H9 (cell line): ENCODE measurements at regions not wholly inside any gene's neighbourhood (a gene's known extent, or its start where the extent isn't known, plus 50 kb on each side); places are given as distances from the start of the nearest gene placed in this dataset.

Source experiments
- DNase-seq: peaks from one replicate; pipeline ENCODE4 v3.0.0-alpha.2; 2017
- H2AFZ ChIP-seq: one replicate; pipeline ENCODE4 v1.6.1; 2013; ENCODE audit warnings: mild to moderate bottlenecking, low read length, control low read depth, moderate library complexity
- H2AK5ac ChIP-seq: 2 replicates; pipeline ENCODE4 v1.6.1; 2013; ENCODE audit warnings: low read length, control low read depth, mixed read lengths; ENCODE audit not compliant: insufficient read length
- H2BK120ac ChIP-seq: one replicate; pipeline ENCODE4 v1.6.1; 2013; ENCODE audit warnings: low read depth, mild to moderate bottlenecking, low read length, control low read depth, inconsistent platforms; ENCODE audit not compliant: poor library complexity, severe bottlenecking
- H2BK12ac ChIP-seq: 2 replicates; pipeline ENCODE4 v1.6.1; 2013; ENCODE audit warnings: low read length, control low read depth, mixed read lengths, low read depth; ENCODE audit not compliant: insufficient read length
- H2BK15ac ChIP-seq: 2 replicates; pipeline ENCODE4 v1.6.1; 2013; ENCODE audit warnings: low read depth, low read length, control low read depth
- H2BK20ac ChIP-seq: one replicate; pipeline ENCODE4 v1.6.1; 2013; ENCODE audit warnings: low read depth, mild to moderate bottlenecking, low read length, control low read depth, inconsistent platforms; ENCODE audit not compliant: poor library complexity, severe bottlenecking
- H2BK5ac ChIP-seq: 2 replicates; pipeline ENCODE4 v1.6.1; 2013; ENCODE audit warnings: low read length, control low read depth, mixed read lengths; ENCODE audit not compliant: insufficient read length
- H3K14ac ChIP-seq: 2 replicates; pipeline ENCODE4 v1.6.1; 2013; ENCODE audit warnings: low read length, control low read depth; ENCODE audit not compliant: insufficient read depth
- H3K18ac ChIP-seq: 2 replicates; pipeline ENCODE4 v1.6.1; 2013; ENCODE audit warnings: low read depth, mild to moderate bottlenecking, mixed read lengths, low read length, control low read depth; ENCODE audit not compliant: insufficient read length
- H3K23ac ChIP-seq: 2 replicates; pipeline ENCODE4 v1.6.1; 2013; ENCODE audit warnings: low read length, control low read depth, mixed read lengths, low read depth; ENCODE audit not compliant: insufficient read length
- H3K23me2 ChIP-seq: 2 replicates; pipeline ENCODE4 v1.6.1; 2013; ENCODE audit warnings: low read depth, mild to moderate bottlenecking, mixed read lengths, low read length, control low read depth; ENCODE audit not compliant: insufficient read length, poor library complexity, severe bottlenecking
- H3K27ac ChIP-seq: 2 replicates; pipeline ENCODE4 v1.5.1; 2013; ENCODE audit warnings: low read length, control low read depth, mixed read lengths, low read depth; ENCODE audit not compliant: insufficient read length
- H3K27me3 ChIP-seq: 2 replicates; pipeline ENCODE4 v1.6.1; 2013; ENCODE audit warnings: low read length, control low read depth, inconsistent platforms; ENCODE audit not compliant: insufficient read depth
- H3K4ac ChIP-seq: 2 replicates; pipeline ENCODE4 v1.6.1; 2013; ENCODE audit warnings: low read depth, mild to moderate bottlenecking, control low read depth, inconsistent platforms, low read length, moderate library complexity
- H3K4me1 ChIP-seq: 2 replicates; pipeline ENCODE4 v1.6.1; 2013; ENCODE audit warnings: low read length, control low read depth, inconsistent platforms; ENCODE audit not compliant: insufficient read depth
- H3K4me2 ChIP-seq: 2 replicates; pipeline ENCODE4 v1.6.1; 2013; ENCODE audit warnings: low read length, control low read depth, mixed read lengths; ENCODE audit not compliant: insufficient read length, insufficient read depth
- H3K56ac ChIP-seq: 2 replicates; pipeline ENCODE4 v1.6.1; 2013; ENCODE audit warnings: low read depth, mild to moderate bottlenecking, mixed read lengths, low read length, control low read depth; ENCODE audit not compliant: insufficient read length
- H3K79me1 ChIP-seq: 2 replicates; pipeline ENCODE4 v1.6.1; 2013; ENCODE audit warnings: low read depth, mild to moderate bottlenecking, moderate library complexity, low read length, control low read depth, inconsistent platforms; ENCODE audit not compliant: insufficient read depth, poor library complexity, severe bottlenecking
- H3K79me2 ChIP-seq: 2 replicates; pipeline ENCODE4 v1.6.1; 2013; ENCODE audit warnings: low read length, control low read depth, inconsistent platforms; ENCODE audit not compliant: insufficient read depth
- H3K9ac ChIP-seq: 2 replicates; pipeline ENCODE4 v1.6.1; 2013; ENCODE audit warnings: low read length, control low read depth, mixed read lengths; ENCODE audit not compliant: insufficient read length; ENCODE audit errors: extremely low read depth
- H3K9me3 ChIP-seq: one replicate; pipeline ENCODE4 v1.6.1; 2013; ENCODE audit warnings: low read depth, low read length, inconsistent platforms; ENCODE audit not compliant: control insufficient read depth
- H3T11ph ChIP-seq: one replicate; pipeline ENCODE4 v1.6.1; 2013; ENCODE audit warnings: mild to moderate bottlenecking, low read length, control low read depth, inconsistent platforms
- H4K20me1 ChIP-seq: one replicate; pipeline ENCODE4 v1.6.1; 2013; ENCODE audit not compliant: control insufficient read depth, insufficient read length, insufficient read depth
- H4K5ac ChIP-seq: 2 replicates; pipeline ENCODE4 v1.6.1; 2013; ENCODE audit warnings: low read depth, mild to moderate bottlenecking, mixed read lengths, low read length, control low read depth; ENCODE audit not compliant: insufficient read length
- H4K8ac ChIP-seq: replicated peaks from 2 replicates; pipeline ENCODE4 v1.6.1; 2013; ENCODE audit warnings: low read length, control low read depth, mixed read lengths, low read depth; ENCODE audit not compliant: insufficient read length
- H4K91ac ChIP-seq: 2 replicates; pipeline ENCODE4 v1.6.1; 2013; ENCODE audit warnings: low read depth, mild to moderate bottlenecking, moderate library complexity, mixed read lengths, low read length, control low read depth; ENCODE audit not compliant: insufficient read length
- H3K27ac Mint-ChIP-seq, 3 experiments: 2 replicates in 2 of 3; 3 replicates in 1 of 3; pipeline ENCODE4 v1.8.0; 2020 to 2021; ENCODE audit warnings: mixed read lengths in 3 of 3, mild to moderate bottlenecking in 1 of 3, moderate library complexity in 1 of 3
- H3K27me3 Mint-ChIP-seq: 2 replicates; pipeline ENCODE4 v1.8.0; 2021; ENCODE audit warnings: low read depth, mild to moderate bottlenecking, moderate library complexity, mixed read lengths
- H3K36me3 Mint-ChIP-seq, 3 experiments: 2 replicates in 2 of 3; 3 replicates in 1 of 3; pipeline ENCODE4 v1.8.0; 2020 to 2021; ENCODE audit warnings: low read depth in 3 of 3, mixed read lengths in 3 of 3; ENCODE audit not compliant: insufficient read depth in 1 of 3
- H3K4me1 Mint-ChIP-seq, 2 experiments: 2 replicates each; pipeline ENCODE4 v1.8.0; 2020; ENCODE audit warnings: mixed read lengths in 2 of 2
- H3K4me3 Mint-ChIP-seq, 2 experiments: 2 replicates in 1 of 2; 3 replicates in 1 of 2; pipeline ENCODE4 v1.8.0; 2020 to 2021; ENCODE audit warnings: mild to moderate bottlenecking in 2 of 2, mixed read lengths in 2 of 2, moderate library complexity in 1 of 2
- H3K9me3 Mint-ChIP-seq, 2 experiments: 2 replicates in 1 of 2; 3 replicates in 1 of 2; pipeline ENCODE4 v1.8.0; 2020; ENCODE audit warnings: mild to moderate bottlenecking in 2 of 2, mixed read lengths in 2 of 2, moderate library complexity in 1 of 2
- CTCF ChIP-seq: fragments of 200-600 bp; sonication (generic); conservative IDR thresholded peaks from 3 replicates; pipeline ENCODE4 v1.8.0; 2021; ENCODE audit warnings: antibody characterized with exemption, mild to moderate bottlenecking
- WGBS: extraction: QIAGEN DNeasy Blood & Tissue Kit; methylation state at CpG from one replicate; pipeline ENCODE4 v1.1.7; 2013; ENCODE audit warnings: missing lambda C conversion rate, low lambda C conversion rate, mixed read lengths; ENCODE audit not compliant: insufficient read length; ENCODE audit errors: extremely low coverage; 5-methylcytosine and 5-hydroxymethylcytosine counted together

GRCh38 chr6:115865914-115866313 is 194.8 kb downstream of the FRK start:
- Histone ChIP-seq H3K14ac (no peak overlapping the region), H3K56ac (no peak overlapping the region), H3K27me3 (no peaks in the 10 kb centered on the region), H3K18ac (no peak overlapping the region), H4K91ac (no peak overlapping the region), H2BK120ac (no peak overlapping the region), H3K4ac (no peak overlapping the region), H2BK12ac (no peak overlapping the region), H3K4me2 (no peak overlapping the region), H4K5ac (no peak overlapping the region), H3K27ac (no peak overlapping the region), H3K23me2 (no peaks in the 10 kb centered on the region), H2BK5ac (no peak overlapping the region), H4K8ac (no peak overlapping the region), H3K79me2 (no peaks in the 10 kb centered on the region), H3K9ac (no peak overlapping the region), H3T11ph (no peak overlapping the region), H3K4me1 (no peaks in the 10 kb centered on the region), H3K79me1 (no peaks in the 10 kb centered on the region), H2BK20ac (no peak overlapping the region), H2AFZ (no peak overlapping the region), H4K20me1 (no peaks in the 10 kb centered on the region), H3K9me3 (no peaks in the 10 kb centered on the region), H2BK15ac (no peak overlapping the region), H2AK5ac (no peak overlapping the region), H3K23ac (no peak overlapping the region)
- no peaks in the 10 kb centered on the region for H3K9me3 Mint-ChIP-seq
- WGBS, result no CpG with 5 or more reads among the region's 2 CpGs
- H3K36me3 Mint-ChIP-seq, result no peaks in the 10 kb centered on the region
- H3K4me1 Mint-ChIP-seq, result no peaks in the 10 kb centered on the region
- no peak overlapping the region for H3K4me3 Mint-ChIP-seq
- no peak overlapping the region for H3K27ac Mint-ChIP-seq
- TF ChIP-seq CTCF, result no peak
- no peaks in the 10 kb centered on the region; the same call in 1 of the 2 replicates for H3K27me3 Mint-ChIP-seq
- DNase-seq, result no peak
